ENCODE measurements at regions not wholly inside any gene's neighbourhood (a gene's known extent, or its start where the extent isn't known, plus 50 kb on each side); places are given as distances from the start of the nearest gene placed in this dataset.

DNA sequence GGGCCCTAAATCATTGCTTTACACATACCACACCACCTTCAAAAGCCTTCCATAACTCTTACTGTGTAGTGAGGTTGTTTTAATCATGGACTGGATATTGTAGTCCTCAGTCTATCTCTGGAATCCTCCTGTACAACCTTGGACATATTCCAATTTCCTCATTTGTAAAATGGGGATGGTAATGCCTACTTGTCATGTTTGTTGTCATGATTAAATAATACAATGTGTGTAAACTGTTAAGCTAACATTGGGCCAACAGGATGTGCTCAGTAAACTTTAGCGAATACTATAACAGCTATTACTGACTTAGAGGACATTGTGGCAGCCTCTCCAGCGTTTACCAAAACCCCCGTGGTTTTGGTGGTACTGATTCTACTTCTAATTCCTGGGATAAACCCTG is 74.7 kb upstream of the PTPRM start:
- Histone ChIP-seq H3K36me3 (no peaks in the 10 kb centered on the region), H3K27me3 (no peaks in the 10 kb centered on the region), H3K4me3 (no peak overlapping the region), H3K9me3 (no peaks in the 10 kb centered on the region), H3K27ac (no peak overlapping the region), H3K4me1 (no peaks in the 10 kb centered on the region)
- 72 to 90% methylated on average over 3 of the region's 3 CpGs for WGBS, 2 donors
- intact Hi-C loops (cut with DNase I): loop anchor here in 1 of 10 donors (5.0 kb wide), 1 partner anchor 50 kb away; no protein-coding TSS in a partner anchor
- TF ChIP-seq, protein P1, sequence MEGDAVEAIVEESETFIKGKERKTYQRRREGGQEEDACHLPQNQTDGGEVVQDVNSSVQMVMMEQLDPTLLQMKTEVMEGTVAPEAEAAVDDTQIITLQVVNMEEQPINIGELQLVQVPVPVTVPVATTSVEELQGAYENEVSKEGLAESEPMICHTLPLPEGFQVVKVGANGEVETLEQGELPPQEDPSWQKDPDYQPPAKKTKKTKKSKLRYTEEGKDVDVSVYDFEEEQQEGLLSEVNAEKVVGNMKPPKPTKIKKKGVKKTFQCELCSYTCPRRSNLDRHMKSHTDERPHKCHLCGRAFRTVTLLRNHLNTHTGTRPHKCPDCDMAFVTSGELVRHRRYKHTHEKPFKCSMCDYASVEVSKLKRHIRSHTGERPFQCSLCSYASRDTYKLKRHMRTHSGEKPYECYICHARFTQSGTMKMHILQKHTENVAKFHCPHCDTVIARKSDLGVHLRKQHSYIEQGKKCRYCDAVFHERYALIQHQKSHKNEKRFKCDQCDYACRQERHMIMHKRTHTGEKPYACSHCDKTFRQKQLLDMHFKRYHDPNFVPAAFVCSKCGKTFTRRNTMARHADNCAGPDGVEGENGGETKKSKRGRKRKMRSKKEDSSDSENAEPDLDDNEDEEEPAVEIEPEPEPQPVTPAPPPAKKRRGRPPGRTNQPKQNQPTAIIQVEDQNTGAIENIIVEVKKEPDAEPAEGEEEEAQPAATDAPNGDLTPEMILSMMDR (IDR thresholded peaks at IDR 0.05): no peak
- DNase-seq: no peak
- no peak for ATAC-seq

DNA sequence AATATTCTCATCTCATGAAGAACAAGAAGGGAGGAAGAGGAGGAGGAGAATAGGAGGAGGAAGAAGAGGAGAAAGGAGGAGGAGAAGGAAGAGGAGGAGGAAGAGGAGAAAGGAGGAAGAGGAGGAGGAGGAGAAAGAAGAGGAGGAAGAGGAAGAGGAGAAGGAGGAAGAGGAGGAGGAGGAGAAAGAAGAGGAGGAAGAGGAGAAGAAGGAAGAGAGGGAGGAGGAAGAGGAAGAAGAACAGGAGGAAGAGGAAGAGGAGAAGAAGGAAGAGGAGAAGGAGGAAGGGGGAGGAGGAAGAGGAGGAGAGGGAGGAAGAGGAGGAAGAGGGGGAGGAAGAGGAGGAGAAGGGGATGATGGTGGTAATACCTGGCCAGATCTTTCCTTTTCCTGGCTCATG is 70.0 kb upstream of the PTPRM start:
- H3K36me3 ChIP-seq: no peaks in the 10 kb centered on the region
- TF ChIP-seq, protein P1 (IDR thresholded peaks at IDR 0.05): no peak
- DNase-seq (no peak), ATAC-seq (no peak)
- H3K9me3 ChIP-seq: no peaks in the 10 kb centered on the region
- intact Hi-C loops (cut with DNase I): no loop called here
- no peak overlapping the region for H3K4me3 ChIP-seq
- H3K27ac ChIP-seq: no peak overlapping the region
- no peaks in the 10 kb centered on the region for H3K4me1 ChIP-seq
- no peaks in the 10 kb centered on the region for H3K27me3 ChIP-seq

DNA sequence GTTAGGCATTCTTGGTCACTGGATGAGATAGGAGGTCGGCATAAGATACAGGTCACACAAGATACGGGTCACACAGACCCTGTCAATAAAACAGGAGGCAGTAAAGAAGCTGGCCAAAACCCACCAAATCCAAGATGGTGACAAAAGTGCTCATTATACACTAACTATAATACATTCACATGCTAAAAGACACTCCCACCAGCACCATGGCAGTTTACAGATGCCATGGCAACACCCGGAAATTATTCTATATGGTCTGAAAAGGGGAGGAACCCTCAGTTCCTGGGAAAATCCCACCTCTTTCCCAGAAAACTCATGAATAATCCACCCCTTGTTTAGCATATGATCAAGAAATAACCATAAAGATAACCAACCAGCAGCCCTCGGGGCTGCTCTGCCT is 56.0 kb upstream of the PTPRM start:
- TF ChIP-seq, protein P1 (IDR thresholded peaks at IDR 0.05): no peak
- Histone ChIP-seq H3K27me3 (no peaks in the 10 kb centered on the region), H3K27ac (no peak overlapping the region), H3K36me3 (no peaks in the 10 kb centered on the region), H3K4me1 (peaks cover 0 to 34% (median 11%) of the 10 kb centered on the region in 9 donors), H3K4me3 (no peak overlapping the region), H3K9me3 (no peaks in the 10 kb centered on the region)
- ATAC-seq: no peak
- DNase-seq: no peak
- WGBS, 2 donors: 90 to 93% methylated on average over 4 of the region's 4 CpGs
- intact Hi-C loops (cut with DNase I): loop anchor here in 2 of 10 donors (5.0 kb wide), 2 partner anchors 39 to 46 kb away; no protein-coding TSS in a partner anchor

DNA sequence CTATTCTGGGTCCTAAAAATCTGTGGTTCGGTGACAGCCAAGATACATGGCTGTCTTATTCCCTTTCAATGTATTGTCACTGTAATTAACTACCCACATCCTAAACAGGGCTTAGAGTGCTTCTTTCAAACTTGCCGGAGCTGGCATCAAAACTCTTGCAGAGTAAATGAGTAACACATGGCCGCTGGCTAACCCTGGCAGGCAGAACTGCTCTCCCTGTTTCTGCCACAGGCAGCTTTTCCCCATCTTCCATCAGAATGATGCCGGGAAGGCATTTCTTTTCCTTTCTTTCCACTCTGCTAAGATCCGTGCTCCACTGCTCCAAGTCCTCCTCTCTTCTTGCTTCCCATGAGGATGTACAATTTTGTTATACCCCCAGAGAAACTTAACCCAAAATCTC is 54.8 kb upstream of the PTPRM start:
- no peak overlapping the region for H3K4me3 ChIP-seq
- WGBS, 2 donors: 71% methylated on average over 5 of the region's 5 CpGs
- no peaks in the 10 kb centered on the region for H3K27me3 ChIP-seq
- H3K9me3 ChIP-seq: no peaks in the 10 kb centered on the region
- ATAC-seq (peak in 2 of 8 donors; percentile 36 to 52), DNase-seq (no peak)
- intact Hi-C loops (cut with DNase I): loop anchor here in 2 of 10 donors (5.0 kb wide), 2 partner anchors 40 to 45 kb away; no protein-coding TSS in a partner anchor
- TF ChIP-seq, protein P1 (IDR thresholded peaks at IDR 0.05): no peak
- peak overlapping the region in 3 of 10 donors; percentile 9 to 22 (median 9) for H3K27ac ChIP-seq
- no peaks in the 10 kb centered on the region for H3K36me3 ChIP-seq
- peaks cover 0 to 34% (median 15%) of the 10 kb centered on the region in 9 donors for H3K4me1 ChIP-seq
